Esophagus squamous epithelium (tissue), 5 donors: ENCODE measurements at regions not wholly inside any gene's neighbourhood (a gene's known extent, or its start where the extent isn't known, plus 50 kb on each side); places are given as distances from the start of the nearest gene placed in this dataset.

ENCODE experiments used
- DNase-seq: peaks from one replicate; lab custom pipeline; 2025; lab: John Stamatoyannopoulos, UW
- H3K27ac ChIP-seq, 4 donors: fragments of 200-600 bp; sonication (generic); one replicate each; pipeline ENCODE4 v1.5.1; 2016 to 2019; ENCODE audit warnings: mild to moderate bottlenecking in 1 of 4
- H3K27me3 ChIP-seq, 4 donors: fragments of 200-600 bp; sonication (generic); 1 replicate in 3 of 4; 2 replicates in 1 of 4; pipeline versions ENCODE4 v1.5.1 to v1.6.0; 2017 to 2021; ENCODE audit warnings: antibody characterized with exemption in 1 of 4
- H3K36me3 ChIP-seq, 3 donors: fragments of 200-600 bp; sonication (generic); one replicate each; pipeline ENCODE4 v1.5.1; 2016 to 2019
- H3K4me1 ChIP-seq, 3 donors: fragments of 200-600 bp; sonication (generic); one replicate each; pipeline ENCODE4 v1.5.1; 2017 to 2019
- H3K4me3 ChIP-seq, 4 donors: fragments of 200-600 bp; sonication (generic); 1 replicate in 3 of 4; 2 replicates in 1 of 4; pipeline ENCODE4 v1.5.1; 2016 to 2019; ENCODE audit warnings: mild to moderate bottlenecking in 2 of 4, moderate library complexity in 1 of 4
- H3K9me3 ChIP-seq, 3 donors: fragments of 200-600 bp; sonication (generic); one replicate each; pipeline ENCODE4 v1.5.1; 2016 to 2019
- CTCF ChIP-seq, 6 experiments: fragments of 450-650 bp in 4 of 6; fragments of 200-600 bp in 2 of 6; sonication (generic) in 2 of 6; IDR thresholded peaks; one replicate each; pipeline ENCODE4 v1.5.1; 2016 to 2019; ENCODE audit warnings: antibody characterized with exemption in 6 of 6, mild to moderate bottlenecking in 4 of 6, moderate library complexity in 4 of 6
- POLR2A ChIP-seq, 4 donors: fragments of 450-650 bp; IDR thresholded peaks; one replicate each; pipeline ENCODE4 v1.6.1; 2017; ENCODE audit warnings: antibody characterized with exemption in 4 of 4, mild to moderate bottlenecking in 4 of 4, moderate library complexity in 3 of 4
- WGBS, 2 donors: methylation state at CpG; one replicate each; pipeline ENCODE4 v1.1.5; 2018; 5-methylcytosine and 5-hydroxymethylcytosine counted together
- intact Hi-C: fragments of 100-400 bp; cut with DNase I; formaldehyde crosslinking; loops from one replicate; pipeline ENCODE4 v1.15.0; 2022
- donor health status: DM: yes; HTN: yes; CAD: no.

- Histone ChIP-seq H3K4me3 (no peak overlapping the region), H3K27ac (no peak overlapping the region), H3K36me3 (no peaks in the 10 kb centered on the region), H3K27me3 (no peaks in the 10 kb centered on the region), H3K4me1 (peaks cover 0 to 38% (median 6%) of the 10 kb centered on the region in 3 donors), H3K9me3 (no peaks in the 10 kb centered on the region)
- intact Hi-C loops = no loop called here
- no peak for TF ChIP-seq CTCF (IDR thresholded peaks at IDR 0.05)
- no peak for TF ChIP-seq POLR2A (IDR thresholded peaks at IDR 0.05)
- 63 to 69% methylated on average over 7 to 10 of the region's 15 CpGs for WGBS, 2 donors
- DNase-seq = no peak
Observed at GRCh38 chr2:121132054-121132761, 152.8 kb downstream of the TFCP2L1 start.

GRCh38 chr2:121132762-121133107, 152.3 kb downstream of the TFCP2L1 start:
- Histone ChIP-seq H3K4me1 (peaks cover 0 to 33% (median 6%) of the 10 kb centered on the region in 3 donors), H3K36me3 (no peaks in the 10 kb centered on the region), H3K27me3 (no peaks in the 10 kb centered on the region), H3K9me3 (no peaks in the 10 kb centered on the region), H3K4me3 (no peak overlapping the region), H3K27ac (no peak overlapping the region)
- no peak for DNase-seq
- intact Hi-C loops = no loop called here
- TF ChIP-seq POLR2A (IDR thresholded peaks at IDR 0.05) (no peak), CTCF (IDR thresholded peaks at IDR 0.05) (no peak)
- 37 to 61% methylated on average over 6 of the region's 6 CpGs for WGBS, 2 donors

GRCh38 chr2:121133551-121134319, 151.3 kb downstream of the TFCP2L1 start:
- H3K36me3 ChIP-seq = no peaks in the 10 kb centered on the region
- no peak overlapping the region for H3K27ac ChIP-seq
- intact Hi-C loops = no loop called here
- DNase-seq = no peak
- TF ChIP-seq CTCF (IDR thresholded peaks at IDR 0.05) (no peak), POLR2A (IDR thresholded peaks at IDR 0.05) (no peak)
- no peaks in the 10 kb centered on the region for H3K27me3 ChIP-seq
- H3K9me3 ChIP-seq = no peaks in the 10 kb centered on the region
- peaks cover 0 to 23% (median 6%) of the 10 kb centered on the region in 3 donors for H3K4me1 ChIP-seq
- WGBS, 2 donors = 82 to 94% methylated on average over 4 to 6 of the region's 13 CpGs
- no peak overlapping the region for H3K4me3 ChIP-seq

- Histone ChIP-seq H3K4me3 (no peak overlapping the region), H3K9me3 (no peaks in the 10 kb centered on the region), H3K4me1 (peaks cover 0 to 13% (median 1%) of the 10 kb centered on the region in 3 donors), H3K27me3 (no peaks in the 10 kb centered on the region), H3K36me3 (no peaks in the 10 kb centered on the region), H3K27ac (no peak overlapping the region)
- 78 to 100% methylated on average over 3 to 7 of the region's 8 CpGs for WGBS, 2 donors
- no peak for DNase-seq
- TF ChIP-seq CTCF (IDR thresholded peaks at IDR 0.05) (no peak), POLR2A (IDR thresholded peaks at IDR 0.05) (no peak)
- intact Hi-C loops = no loop called here
Observed at GRCh38 chr2:121134728-121135127, 150.3 kb downstream of the TFCP2L1 start.

GRCh38 chr2:121135168-121135853, 149.7 kb downstream of the TFCP2L1 start:
- Histone ChIP-seq H3K4me1 (peaks cover 0 to 7% (median 0%) of the 10 kb centered on the region in 3 donors), H3K27ac (no peak overlapping the region), H3K36me3 (no peaks in the 10 kb centered on the region), H3K27me3 (no peaks in the 10 kb centered on the region), H3K9me3 (no peaks in the 10 kb centered on the region), H3K4me3 (no peak overlapping the region)
- intact Hi-C loops = no loop called here
- DNase-seq = no peak
- WGBS, 2 donors = 50 to 86% methylated on average over 1 to 2 of the region's 2 CpGs
- TF ChIP-seq CTCF (IDR thresholded peaks at IDR 0.05) (no peak), POLR2A (IDR thresholded peaks at IDR 0.05) (no peak)
